Fibroblast of lung (primary cell): ENCODE measurements at regions not wholly inside any gene's neighbourhood (a gene's known extent, or its start where the extent isn't known, plus 50 kb on each side); places are given as distances from the start of the nearest gene placed in this dataset.

Experiments used
- EZH2 ChIP-seq: IDR thresholded peaks from 2 replicates; pipeline ENCODE4 v1.5.1; 2012; ENCODE audit warnings: low read length, control low read depth, mild to moderate bottlenecking; ENCODE audit errors: missing control alignments
- TF ChIP-seq, protein P1 (sequence below), 2 donors: IDR thresholded peaks in 1 of 2; conservative IDR thresholded peaks in 1 of 2; 1 replicate in 1 of 2; 2 replicates in 1 of 2; pipeline ENCODE4 v1.5.1; 2011 to 2012; ENCODE audit warnings: low read length in 2 of 2, control low read depth in 1 of 2, inconsistent platforms in 1 of 2, low read depth in 1 of 2, mild to moderate bottlenecking in 1 of 2

DNA sequence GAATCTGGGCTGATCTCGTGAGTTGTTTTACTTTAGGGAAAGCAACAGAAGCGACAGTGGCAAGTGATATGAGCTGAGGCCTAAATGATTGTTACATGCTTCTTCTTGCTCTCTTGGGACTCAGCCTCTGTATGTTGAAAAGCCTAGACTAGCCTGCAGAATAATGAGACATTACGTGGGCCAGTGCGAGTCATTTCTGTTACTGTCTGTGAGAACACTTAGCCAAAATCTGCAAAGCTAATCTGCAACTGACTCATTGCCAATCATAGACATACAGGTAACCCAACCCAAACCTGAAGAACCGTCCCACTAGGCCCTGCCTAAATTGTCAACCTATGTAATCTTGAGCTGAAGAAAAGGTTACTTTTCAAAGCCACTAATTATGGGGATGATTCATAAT lies 77.4 kb upstream of the F13A1 start:
- TF ChIP-seq, protein P1, sequence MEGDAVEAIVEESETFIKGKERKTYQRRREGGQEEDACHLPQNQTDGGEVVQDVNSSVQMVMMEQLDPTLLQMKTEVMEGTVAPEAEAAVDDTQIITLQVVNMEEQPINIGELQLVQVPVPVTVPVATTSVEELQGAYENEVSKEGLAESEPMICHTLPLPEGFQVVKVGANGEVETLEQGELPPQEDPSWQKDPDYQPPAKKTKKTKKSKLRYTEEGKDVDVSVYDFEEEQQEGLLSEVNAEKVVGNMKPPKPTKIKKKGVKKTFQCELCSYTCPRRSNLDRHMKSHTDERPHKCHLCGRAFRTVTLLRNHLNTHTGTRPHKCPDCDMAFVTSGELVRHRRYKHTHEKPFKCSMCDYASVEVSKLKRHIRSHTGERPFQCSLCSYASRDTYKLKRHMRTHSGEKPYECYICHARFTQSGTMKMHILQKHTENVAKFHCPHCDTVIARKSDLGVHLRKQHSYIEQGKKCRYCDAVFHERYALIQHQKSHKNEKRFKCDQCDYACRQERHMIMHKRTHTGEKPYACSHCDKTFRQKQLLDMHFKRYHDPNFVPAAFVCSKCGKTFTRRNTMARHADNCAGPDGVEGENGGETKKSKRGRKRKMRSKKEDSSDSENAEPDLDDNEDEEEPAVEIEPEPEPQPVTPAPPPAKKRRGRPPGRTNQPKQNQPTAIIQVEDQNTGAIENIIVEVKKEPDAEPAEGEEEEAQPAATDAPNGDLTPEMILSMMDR (conservative IDR thresholded peaks at IDR 0.05 in 1 of 2, IDR thresholded peaks at IDR 0.05 in 1 of 2; ENCODE audit: low read depth in 1 of 2, low read length in 2 of 2), result no peak
- no peak for TF ChIP-seq EZH2
